ENCODE measurements at regions not wholly inside any gene's neighbourhood (a gene's known extent, or its start where the extent isn't known, plus 50 kb on each side); places are given as distances from the start of the nearest gene placed in this dataset.

DNA sequence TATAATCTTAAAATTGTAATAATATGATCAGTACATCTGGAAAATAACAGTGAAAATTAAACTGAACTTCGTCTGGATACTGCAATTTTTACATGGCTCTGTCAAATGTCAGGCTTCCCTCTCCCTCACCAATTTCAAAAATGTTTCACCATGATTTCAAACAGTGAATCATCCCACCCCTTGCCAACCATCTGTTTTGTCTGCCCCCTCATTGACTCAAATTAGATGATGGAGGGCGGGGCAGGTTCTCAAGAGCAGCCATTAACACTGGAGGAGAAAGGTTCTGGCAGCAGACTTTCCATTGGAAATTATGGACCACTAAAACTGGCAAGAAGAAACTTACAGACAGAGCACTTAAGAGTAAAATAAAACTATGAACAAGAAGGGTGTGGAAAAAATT is 1195.7 kb upstream of the ZEB2 start:
- DNase-seq, result no peak

DNA sequence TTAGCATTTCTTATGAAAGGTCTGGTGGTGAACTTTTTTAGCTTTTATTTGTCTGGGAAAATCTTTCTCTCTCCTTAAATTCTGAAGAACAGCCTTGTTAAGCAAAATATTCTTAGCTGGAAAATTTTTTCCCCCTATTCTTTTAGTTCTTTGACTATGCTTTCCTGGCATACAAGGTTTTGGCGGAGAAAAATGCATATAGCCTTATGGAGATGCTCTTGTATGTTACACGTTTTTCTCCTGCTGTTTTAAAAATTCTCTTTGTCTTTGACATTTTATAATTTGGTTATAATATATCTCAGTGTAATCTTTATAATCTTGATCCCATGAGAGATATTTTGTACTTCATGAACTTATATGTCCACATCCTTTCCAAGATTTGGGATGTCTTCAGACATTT is 1190.4 kb upstream of the ZEB2 start:
- no peak for DNase-seq

DNA sequence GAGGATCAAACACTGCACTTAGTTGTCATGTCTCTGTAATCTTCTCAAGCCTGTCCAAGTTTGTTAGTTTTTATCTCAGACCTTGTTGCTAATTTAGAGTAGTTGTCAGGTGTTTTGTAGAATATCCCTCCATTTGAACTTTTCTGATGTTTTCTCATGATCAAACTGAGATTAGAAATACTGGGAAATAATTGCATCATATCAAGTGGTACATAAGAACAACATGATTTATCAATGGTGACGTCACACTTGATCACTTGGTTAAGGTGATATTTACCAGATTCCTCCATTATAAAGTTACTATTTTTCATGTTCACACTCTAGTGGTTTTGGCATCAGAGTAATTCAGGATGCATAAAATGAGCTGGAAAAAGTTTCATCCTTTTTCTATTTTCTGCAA is 1182.4 kb upstream of the ZEB2 start:
- DNase-seq, result no peak

DNA sequence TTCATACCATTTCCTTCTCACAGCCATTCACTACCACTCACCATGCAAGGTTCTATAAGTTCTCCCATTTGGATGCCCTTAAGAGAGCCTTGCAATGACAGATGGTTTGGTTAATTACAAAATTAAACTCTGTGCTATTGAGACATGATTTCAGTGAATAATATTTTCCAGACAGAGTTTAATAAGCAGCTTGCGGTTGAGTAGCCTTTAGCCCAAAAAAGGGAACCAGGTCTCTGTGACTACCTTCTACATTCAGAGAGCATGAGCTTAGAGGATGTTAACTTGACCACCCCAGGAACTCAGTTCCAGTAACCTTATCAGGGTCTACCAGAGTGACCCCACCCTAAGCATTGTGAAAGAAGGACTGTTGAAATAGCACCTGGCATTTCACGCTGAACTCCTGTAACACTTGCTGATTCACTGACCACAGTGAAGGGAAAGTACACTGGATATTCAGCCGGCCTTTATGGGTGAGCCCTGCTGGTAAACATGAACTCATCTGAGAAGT is 1173.1 kb upstream of the ZEB2 start:
- no peak for DNase-seq

DNA sequence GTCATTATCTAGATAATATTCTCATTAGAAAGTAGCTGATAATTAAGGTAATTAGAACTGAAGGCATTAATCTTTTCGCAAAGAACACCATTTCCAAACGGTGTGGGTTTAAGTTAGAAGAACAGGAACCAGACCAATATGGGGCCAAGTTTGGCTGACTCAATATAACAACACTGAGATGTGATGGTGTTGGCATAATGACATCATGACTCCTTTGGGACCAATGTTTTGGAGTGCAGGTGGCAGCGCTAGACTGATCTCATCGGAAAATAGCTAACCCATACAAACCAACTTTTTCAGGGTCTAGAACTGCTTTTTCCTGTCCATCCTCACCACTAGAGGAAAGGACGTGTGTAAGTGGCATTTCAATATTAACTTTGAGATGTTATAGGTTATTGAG is 1171.7 kb upstream of the ZEB2 start:
- no peak for DNase-seq

DNA sequence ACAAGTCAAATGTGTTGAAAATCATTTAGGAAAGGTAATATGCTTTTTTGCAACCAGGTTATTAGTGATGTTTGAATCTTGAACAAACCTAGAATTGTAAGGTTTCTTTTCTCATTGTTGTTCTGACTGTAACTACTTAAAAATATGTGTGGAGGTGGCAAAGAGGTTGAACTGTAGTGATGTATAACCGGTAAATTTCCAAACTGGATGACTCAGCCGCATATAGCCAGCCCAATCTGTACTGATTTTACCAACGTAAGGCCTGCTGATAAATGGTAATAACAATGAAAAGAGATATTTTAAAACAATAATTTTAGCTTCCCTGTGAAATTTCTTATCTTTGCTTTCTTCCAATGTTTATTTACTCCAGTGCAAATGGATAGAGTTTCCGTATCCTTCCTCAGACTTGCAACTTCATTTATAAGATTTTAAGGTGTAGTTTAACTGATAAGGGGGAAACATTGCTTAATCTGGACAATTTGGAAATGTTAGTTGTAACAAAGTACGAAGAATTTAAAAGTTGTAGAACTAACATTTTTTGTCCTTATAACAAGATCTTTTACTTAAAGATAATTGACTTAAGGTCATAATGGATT is 1170.4 kb upstream of the ZEB2 start:
- no peak for DNase-seq

DNA sequence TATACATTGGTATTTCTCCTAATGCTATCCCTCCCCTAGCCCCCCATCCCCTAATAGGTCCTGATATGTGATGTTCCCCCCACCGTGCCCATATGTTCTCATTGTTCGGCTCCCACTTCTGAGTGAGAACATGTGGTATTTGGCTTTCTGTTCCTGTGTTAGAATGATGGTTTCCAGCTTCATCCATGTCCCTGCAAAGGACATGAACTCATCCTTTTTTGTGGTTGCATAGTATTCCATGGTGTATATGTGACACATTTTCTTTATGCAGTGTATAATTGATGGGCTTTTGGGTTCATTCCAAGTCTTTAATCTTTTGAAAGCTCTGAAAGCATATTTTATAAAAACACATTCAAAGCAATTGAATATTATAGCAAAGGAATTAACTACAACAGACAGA is 1169.4 kb upstream of the ZEB2 start:
- no peak for DNase-seq

DNA sequence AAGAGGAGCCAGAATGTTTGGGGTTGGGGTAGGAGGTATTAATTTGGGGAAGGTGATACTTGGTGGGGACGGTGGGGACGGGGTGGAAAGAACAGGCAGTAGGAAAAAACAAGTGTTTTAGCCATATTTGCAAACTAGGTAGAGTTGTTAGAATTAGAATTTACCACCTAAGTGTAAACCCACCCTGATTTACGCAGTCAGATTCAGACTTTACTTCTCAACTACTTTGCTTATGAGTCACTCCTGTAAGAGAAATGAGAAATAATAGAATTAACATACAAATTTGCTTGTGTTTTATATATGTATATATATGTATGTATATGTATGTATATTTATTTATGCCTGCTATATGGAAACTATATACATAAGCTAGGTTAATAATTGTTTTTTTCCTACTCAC is 1168.2 kb upstream of the ZEB2 start:
- no peak for DNase-seq

DNA sequence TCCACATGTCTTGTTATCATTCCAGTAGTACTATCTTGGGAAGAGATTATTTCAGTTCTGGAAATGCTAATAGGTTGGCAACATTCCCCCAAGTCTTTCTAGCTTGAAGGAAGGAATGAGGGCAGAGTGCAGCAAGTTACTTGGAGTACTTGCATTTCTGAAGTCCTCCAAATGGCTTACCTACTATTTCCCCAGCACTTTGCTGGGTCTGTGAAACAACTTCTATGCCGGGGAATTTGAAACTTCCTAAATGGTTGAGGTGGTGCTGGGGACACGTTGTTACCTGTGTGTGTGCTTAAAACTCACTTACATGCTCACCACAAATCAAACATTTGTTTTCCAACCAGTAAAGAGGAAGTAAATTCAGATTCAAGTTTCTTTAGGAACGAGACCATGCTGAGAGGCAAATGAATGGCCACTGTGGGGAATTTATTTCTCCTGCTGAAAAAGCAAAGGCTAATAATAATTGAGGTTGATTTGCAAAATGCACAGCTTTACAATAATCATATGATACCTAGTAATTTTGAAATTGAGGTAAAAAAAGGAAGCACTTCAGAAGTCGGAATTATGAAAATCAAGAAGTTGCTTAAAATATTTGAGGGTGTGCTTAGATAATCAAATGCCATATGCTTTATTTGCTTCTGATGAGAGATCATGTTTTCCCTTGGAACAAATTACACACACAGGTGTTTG is 1167.7 kb upstream of the ZEB2 start:
- peak; percentile 8 for DNase-seq

DNA sequence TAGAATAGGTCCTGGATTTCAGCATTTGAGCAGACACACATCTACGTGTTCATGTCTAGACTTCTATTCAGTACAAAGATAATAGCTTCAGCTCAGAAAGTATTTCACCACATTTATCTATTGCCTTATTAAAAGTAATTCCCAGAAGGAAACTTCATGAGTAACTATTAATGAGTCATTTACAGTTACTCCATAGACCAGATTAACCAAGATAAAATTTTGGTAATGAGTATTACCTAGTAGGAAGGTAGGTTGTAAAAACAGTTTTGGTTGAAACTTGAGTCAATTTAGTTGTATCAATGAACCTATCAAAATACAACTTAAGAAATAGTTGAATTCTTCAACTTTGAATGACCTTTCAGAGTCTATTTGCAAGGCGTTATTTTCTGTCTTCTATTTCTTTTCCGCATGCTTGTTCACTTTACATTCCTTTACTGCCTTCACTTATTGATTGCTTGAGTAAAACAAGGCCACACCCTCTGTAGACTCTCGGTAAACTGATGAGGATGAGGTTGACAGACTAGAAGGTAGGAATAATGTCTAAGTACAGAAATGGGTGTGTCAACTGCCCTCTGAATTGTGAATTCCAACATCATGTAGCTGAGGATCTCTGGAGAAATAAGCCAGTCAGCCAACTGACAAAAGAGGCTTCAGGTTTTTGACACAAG is 1165.6 kb upstream of the ZEB2 start:
- DNase-seq, result no peak

DNA sequence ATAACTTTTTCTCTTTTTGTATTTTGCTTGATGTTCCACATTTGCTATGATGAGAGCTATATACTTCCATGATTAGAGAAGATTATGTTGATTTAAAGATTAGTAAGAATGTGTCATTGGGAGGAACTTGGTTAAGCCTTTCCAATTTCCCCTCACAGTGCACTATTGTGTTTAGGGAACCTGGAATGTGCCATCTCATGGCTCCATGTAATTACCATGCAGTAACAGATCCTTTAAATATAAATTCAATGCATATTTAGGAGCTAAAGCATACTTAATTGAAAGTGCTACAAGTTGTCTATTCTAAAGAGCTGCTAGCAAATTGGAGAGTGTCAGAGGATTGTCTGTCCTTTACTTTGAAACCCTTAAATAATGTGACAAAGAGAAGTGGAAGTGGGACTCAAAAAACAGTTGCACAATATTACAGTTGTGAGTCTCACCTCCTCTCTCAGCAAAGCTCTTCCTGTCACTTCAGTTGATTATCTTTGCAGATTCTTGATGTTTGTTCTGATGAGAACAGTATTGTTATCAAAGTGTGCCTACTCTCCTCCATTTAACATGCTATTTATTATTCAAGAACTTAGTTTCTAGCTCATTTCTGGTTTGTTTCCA is 1162.7 kb upstream of the ZEB2 start:
- DNase-seq, result no peak

DNA sequence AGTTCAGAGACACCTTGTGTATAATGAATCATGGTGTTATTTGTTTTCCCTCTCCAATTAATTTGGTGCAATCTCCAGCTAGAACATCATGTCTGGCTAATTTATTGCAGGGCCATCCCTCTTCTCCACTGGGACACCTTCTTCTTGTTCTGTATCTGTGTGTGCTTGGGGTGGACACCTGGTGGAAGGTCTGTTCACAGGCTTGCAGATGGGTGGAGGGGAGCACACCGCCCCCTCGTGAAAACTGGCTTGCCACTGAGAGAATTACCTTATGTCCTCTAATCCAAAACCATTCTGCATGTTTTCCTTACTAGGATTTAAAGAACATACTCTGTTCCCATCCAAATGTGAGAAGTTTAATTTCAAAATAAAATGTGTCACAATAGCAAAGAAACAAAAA is 1160.4 kb upstream of the ZEB2 start:
- no peak for DNase-seq

DNA sequence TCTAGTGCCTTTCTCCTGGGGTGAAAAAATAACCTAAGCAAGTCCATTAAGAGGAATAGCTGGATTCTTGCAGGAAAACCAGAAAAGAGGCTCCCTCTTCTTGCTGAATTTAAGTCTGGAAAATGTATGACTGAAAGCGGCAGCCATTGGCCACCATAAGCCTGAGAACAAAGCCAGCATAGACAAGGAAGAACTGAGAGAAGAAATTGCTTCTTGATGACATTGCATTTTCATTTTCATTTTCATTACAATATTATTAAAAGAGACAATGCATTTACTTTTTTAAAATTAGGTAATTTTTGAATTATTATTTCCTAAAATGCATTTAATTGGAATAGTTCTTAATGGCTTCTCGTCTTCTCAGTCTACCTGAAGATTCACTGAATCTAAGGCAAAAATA is 1157.5 kb upstream of the ZEB2 start:
- DNase-seq, result no peak

DNA sequence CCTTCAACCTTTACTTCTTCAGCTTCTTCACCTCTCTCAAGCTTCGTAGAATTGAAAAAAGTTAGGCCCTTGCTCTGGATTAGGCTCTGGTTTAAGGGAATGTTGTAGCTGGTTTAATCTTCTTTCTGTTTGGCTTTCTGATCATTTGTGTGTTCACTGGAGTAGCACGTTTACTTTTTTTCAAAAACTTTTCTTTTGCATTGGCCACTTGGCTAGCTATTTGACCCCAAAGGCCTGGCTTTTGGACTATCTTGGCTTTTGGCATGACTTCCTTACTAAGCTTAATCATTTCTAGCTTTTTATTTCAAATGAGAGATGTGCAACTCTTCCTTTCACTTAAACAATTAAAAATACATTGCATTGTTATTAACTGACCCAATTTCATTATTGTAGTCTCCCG is 1154.8 kb upstream of the ZEB2 start:
- no peak for DNase-seq

DNA sequence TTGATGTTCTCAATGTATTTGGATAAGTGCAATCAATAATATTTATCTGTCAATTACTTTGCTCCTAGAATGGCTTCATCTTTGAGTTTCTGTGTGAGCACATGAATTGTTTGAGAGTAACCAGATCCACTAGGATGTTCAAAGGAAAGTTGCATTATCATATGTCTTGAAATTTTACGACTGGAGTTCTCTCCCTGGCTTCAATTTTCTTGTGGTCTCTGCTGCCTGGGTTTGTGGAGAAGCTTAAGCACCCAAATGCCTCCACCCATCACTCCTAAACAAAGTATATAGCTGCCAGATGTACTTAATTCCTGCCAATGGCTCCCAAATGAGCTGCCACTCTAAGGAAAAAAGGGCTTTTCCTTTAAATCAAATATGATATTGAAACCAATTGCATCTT is 1149.4 kb upstream of the ZEB2 start:
- no peak for DNase-seq

DNA sequence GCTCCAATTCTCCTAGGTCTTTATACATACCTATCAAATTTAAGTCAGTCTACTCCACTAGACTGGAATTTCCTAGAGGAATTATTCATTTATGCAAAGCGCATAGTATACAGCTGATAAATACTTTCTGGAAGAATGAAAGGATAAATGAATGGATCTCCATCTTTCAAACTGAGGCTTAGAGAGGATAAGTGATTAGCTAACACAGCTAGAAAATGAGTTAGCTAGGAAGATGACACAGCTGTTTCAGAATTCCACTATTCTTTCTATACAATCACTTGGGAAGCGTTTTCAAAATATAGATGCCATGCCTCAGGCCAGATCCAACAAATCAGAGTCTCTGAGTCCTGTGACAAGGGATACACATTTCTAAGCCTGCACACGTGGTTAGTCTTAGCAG is 1146.6 kb upstream of the ZEB2 start:
- no peak for DNase-seq

DNA sequence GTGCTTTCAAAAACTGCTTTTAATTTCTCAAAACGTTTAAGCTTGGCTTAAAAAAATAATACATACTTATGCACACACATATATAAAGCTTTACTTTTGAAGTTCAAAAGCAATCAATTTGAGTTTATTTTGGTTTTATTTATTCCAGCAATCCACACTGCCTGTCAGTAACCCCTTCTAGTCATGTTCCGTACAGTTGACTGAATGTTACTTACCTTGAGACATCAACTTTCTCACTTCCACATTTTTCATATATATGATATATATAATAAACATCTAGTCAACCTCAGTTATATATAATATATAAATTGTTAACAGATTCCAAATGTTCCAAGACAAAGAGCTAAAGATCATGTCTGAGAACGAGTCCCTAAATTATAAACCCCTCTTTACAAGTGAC is 1137.3 kb upstream of the ZEB2 start:
- no peak for DNase-seq

DNA sequence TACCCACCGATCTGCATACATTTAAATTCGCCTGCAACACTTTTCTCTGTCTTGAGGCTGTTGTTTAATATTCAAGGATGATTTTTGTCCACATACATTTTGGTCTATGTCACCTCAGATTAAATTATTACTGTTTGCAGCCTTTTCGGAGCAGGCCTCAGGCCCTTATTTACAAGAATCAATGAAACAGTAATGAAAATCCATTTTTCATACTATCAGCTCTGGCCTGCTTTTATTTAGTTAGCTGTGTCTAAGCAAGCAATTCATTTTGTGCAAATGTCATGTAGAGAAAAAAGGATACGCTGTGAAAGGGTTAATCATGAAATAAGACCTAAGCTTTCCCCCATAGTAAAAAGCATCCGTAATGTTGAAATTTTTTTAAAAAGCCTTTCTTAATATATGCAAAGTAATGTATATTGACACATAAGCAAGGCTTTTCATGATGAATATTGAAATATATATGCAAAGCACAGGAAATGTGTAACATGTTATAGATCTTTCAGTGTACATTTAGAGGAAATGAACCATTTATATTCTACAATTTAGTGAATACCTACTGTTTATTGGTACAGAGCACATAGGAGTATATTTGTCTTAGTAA is 1135.3 kb upstream of the ZEB2 start:
- DNase-seq, result no peak

DNA sequence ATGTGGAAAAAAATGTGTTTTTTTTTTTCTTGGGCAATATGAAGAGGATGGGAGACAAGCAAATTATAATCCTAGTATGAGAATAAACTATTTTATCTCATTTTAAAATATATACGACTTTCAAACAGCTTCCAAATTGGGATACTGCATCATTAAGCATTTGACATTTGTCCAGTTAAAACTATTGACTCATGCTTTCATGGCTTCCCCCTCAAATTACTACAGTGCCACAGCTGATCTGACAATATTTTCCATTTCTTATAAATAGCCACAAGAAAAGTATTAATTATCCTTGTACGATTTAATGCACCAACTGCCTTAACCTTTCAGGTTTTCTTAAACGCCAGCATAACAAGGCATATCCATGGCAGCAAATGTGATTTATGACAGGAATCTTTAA is 1134.8 kb upstream of the ZEB2 start:
- DNase-seq, result no peak

DNA sequence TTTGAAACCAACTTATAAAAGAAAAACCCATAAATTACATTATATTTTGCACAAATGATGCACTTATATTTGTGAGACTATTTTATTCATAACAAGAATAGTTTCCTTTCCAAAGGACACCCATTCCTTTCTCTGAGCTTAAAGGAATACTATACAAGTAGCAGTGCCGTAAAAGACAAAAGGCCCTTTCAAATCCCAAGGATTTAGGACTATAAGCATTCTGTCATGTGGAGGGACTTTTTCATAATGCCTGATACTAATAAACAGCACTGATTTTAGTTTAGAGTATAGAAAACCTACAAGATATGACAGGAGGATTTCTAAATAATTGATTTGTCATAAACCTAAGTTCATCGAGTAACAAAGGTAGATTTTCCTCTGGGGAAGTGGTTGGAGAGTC is 1134.2 kb upstream of the ZEB2 start:
- no peak for DNase-seq

DNA sequence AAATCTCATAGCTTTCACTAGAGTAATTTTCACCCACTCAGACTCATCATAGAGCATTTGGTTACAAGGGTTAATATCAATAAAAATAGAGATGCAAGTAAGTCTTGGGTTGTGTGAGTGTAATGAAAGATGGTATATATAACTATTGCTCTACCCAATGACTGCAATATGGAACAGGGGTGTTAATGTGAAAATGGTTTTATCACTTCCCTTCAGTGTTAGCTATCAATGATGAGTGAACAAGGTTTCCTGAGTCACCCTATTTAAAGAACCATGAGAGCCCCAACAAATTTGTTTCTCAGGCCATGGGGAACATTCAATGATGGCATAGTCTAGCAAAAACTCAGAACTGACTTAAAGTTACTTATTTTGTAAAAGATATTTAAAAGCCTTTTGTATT is 1133.6 kb upstream of the ZEB2 start:
- no peak for DNase-seq

DNA sequence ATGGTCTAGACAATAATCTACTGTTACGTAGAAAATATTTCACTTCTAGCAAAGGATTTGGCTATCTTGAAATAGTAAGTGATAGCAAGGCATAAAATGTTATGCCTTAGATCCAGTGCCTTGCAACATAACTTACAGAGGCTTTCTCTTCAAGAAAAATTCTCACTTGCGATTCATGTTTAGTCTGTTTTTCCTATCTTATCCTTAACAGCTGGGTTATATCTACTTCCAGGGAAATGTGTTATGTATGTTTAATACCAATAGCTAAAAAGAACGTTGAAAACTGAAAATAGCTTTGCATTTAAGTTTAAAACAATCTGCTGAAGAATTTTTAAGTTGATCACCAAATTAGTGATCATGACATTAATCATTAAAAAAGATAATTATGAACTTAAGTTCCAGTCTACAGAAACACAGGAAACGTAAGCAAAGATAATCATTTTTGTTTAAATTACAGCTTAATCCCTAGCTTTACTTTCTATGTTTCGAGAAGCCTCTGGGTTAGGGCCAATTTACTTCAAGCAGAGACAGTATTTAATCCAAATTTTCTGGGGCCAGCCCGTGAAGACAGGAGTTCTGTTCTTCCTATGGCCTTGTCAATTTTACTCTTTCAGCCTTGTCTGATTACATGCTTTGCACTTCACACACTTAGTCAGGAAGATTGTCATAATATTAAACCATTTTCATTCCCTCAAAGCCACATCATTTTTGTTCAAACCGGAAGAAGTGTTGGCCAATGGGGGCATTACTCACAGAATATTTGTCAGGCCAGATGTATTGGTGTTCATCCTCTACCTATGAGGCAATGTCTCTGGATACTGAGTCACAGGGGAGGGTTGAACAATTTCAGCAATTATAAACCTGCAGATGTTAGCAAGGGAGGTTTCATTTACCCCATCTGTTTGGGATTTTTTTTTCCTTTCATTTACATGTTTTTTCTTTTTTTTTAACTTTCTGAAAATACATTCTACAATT is 1132.9 kb upstream of the ZEB2 start:
- DNase-seq, result no peak

All from NCI-H146 (cell line).